T-cell (primary cell): ENCODE measurements at regions not wholly inside any gene's neighbourhood (a gene's known extent, or its start where the extent isn't known, plus 50 kb on each side); places are given as distances from the start of the nearest gene placed in this dataset.

Experiments used
- ATAC-seq, 4 experiments: fragments of 200-7000 bp in 3 of 4; fragments of 150-1000 bp in 1 of 4; cut with Tn5 transposase; replicated peaks in 1 of 4; 1 replicate in 3 of 4; 2 replicates in 1 of 4; pipeline ENCODE4 v1.10.0; 2021; ENCODE audit warnings: moderate library complexity in 3 of 4, mild to moderate bottlenecking in 2 of 4, moderate number of reproducible peaks in 1 of 4
- CTCF ChIA-PET, 2 donors: fragments of 300-600 bp; sonication (Branson Sonifier 250); formaldehyde crosslinking; loops; one replicate each; lab custom pipeline; 2022; ENCODE audit warnings: antibody characterized with exemption in 2 of 2; lab: Charles Lee
- POLR2A ChIA-PET, 2 donors: fragments of 300-600 bp; sonication (Branson Sonifier 250); formaldehyde crosslinking; loops; one replicate each; lab custom pipeline; 2022; ENCODE audit warnings: antibody characterized with exemption in 2 of 2; lab: Charles Lee
- DNase-seq, 35 experiments: peaks; one replicate each; pipeline versions ENCODE4 v3.0.0 to v3.0.0-alpha.2; 2013 to 2023
- H3K27ac ChIP-seq: one replicate; pipeline ENCODE4 v1.5.1; 2013; ENCODE audit warnings: low read length
- H3K27me3 ChIP-seq, 2 experiments: replicated peaks in 1 of 2; 1 replicate in 1 of 2; 2 replicates in 1 of 2; pipeline versions ENCODE4 v1.6.1 to v1.7.0; 2013; ENCODE audit warnings: low read length in 1 of 2, mixed read lengths in 1 of 2; ENCODE audit not compliant: control insufficient read depth in 2 of 2, insufficient read depth in 2 of 2; ENCODE audit errors: extremely low read depth in 1 of 2
- H3K36me3 ChIP-seq, 2 donors: 1 replicate in 1 of 2; 2 replicates in 1 of 2; pipeline versions ENCODE4 v1.6.1 to v1.7.0; 2013; ENCODE audit warnings: low read length in 1 of 2; ENCODE audit not compliant: control insufficient read depth in 2 of 2, insufficient read depth in 1 of 2; ENCODE audit errors: extremely low read depth in 1 of 2
- H3K4me1 ChIP-seq, 2 experiments: 1 replicate in 1 of 2; 2 replicates in 1 of 2; pipeline versions ENCODE4 v1.6.1 to v1.7.0; 2013; ENCODE audit warnings: low read length in 2 of 2, mixed read lengths in 1 of 2; ENCODE audit not compliant: insufficient read depth in 2 of 2, control insufficient read depth in 1 of 2; ENCODE audit errors: extremely low read depth in 1 of 2
- H3K4me3 ChIP-seq, 2 donors: 1 replicate in 1 of 2; 2 replicates in 1 of 2; pipeline versions ENCODE4 v1.5.1 to v1.7.0; 2013; ENCODE audit warnings: mild to moderate bottlenecking in 2 of 2, low read length in 1 of 2, moderate library complexity in 1 of 2; ENCODE audit not compliant: control insufficient read depth in 1 of 2; ENCODE audit errors: extremely low read depth in 1 of 2
- H3K9me3 ChIP-seq: 2 replicates; pipeline ENCODE4 v1.7.0; 2013
- H3K27ac Mint-ChIP-seq, 2 donors: one replicate each; pipeline ENCODE4 v1.8.0; 2020 to 2021; ENCODE audit warnings: mild to moderate bottlenecking in 2 of 2, mixed read lengths in 2 of 2
- H3K27me3 Mint-ChIP-seq, 2 donors: one replicate each; pipeline ENCODE4 v1.8.0; 2021 to 2022; ENCODE audit warnings: mixed read lengths in 2 of 2
- H3K36me3 Mint-ChIP-seq: one replicate; pipeline ENCODE4 v1.8.0; 2021; ENCODE audit warnings: mixed read lengths
- H3K4me1 Mint-ChIP-seq, 3 donors: one replicate each; pipeline ENCODE4 v1.8.0; 2020 to 2022; ENCODE audit warnings: mixed read lengths in 3 of 3, mild to moderate bottlenecking in 1 of 3
- H3K4me3 Mint-ChIP-seq, 3 donors: one replicate each; pipeline ENCODE4 v1.8.0; 2020 to 2022; ENCODE audit warnings: mild to moderate bottlenecking in 3 of 3, mixed read lengths in 3 of 3, moderate library complexity in 3 of 3
- H3K9me3 Mint-ChIP-seq, 3 donors: one replicate each; pipeline ENCODE4 v1.8.0; 2020 to 2022; ENCODE audit warnings: mixed read lengths in 3 of 3
- WGBS: methylation state at CpG from one replicate; pipeline ENCODE4 v1.1.5; 2013; ENCODE audit warnings: missing lambda C conversion rate; ENCODE audit not compliant: insufficient coverage; 5-methylcytosine and 5-hydroxymethylcytosine counted together

DNA sequence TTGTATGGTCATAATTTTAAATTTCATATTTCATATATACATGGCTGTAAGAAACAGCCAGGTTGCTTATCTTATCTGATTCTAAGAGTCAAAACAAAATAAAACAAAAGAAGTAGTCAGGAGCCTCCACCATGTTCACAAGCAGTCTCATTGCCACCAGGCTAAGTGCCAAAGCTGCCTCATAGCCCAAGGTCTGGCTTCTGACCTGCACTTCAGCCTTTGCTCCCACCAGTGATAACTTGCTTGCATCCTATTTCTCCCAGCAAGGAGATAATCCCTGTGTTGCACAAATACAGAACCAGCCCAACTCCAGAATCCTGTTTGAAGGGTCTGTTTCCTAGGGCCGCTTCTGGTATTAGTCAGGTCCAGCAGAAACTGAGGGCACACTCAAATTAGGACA lies 53.9 kb upstream of the TSKU start:
- H3K27me3 ChIP-seq: peaks cover 0 to 15% of the 10 kb centered on the region in 2 experiments
- Mint-ChIP-seq H3K9me3 (no peaks in the 10 kb centered on the region), H3K4me1 (no peaks in the 10 kb centered on the region), H3K27ac (no peak overlapping the region), H3K4me3 (no peak overlapping the region), H3K36me3 (no peaks in the 10 kb centered on the region), H3K27me3 (peaks cover 10 to 27% of the 10 kb centered on the region in 2 donors)
- H3K9me3 ChIP-seq: no peaks in the 10 kb centered on the region
- H3K27ac ChIP-seq: no peak overlapping the region
- H3K4me3 ChIP-seq: no peak overlapping the region
- H3K4me1 ChIP-seq: no peaks in the 10 kb centered on the region
- no peaks in the 10 kb centered on the region for H3K36me3 ChIP-seq
- no peak for DNase-seq
- no peak for ATAC-seq
- WGBS: 80% methylated on average over 1 of the region's 1 CpG
- POLR2A ChIA-PET: no interaction called here
- CTCF ChIA-PET: no interaction called here

DNA sequence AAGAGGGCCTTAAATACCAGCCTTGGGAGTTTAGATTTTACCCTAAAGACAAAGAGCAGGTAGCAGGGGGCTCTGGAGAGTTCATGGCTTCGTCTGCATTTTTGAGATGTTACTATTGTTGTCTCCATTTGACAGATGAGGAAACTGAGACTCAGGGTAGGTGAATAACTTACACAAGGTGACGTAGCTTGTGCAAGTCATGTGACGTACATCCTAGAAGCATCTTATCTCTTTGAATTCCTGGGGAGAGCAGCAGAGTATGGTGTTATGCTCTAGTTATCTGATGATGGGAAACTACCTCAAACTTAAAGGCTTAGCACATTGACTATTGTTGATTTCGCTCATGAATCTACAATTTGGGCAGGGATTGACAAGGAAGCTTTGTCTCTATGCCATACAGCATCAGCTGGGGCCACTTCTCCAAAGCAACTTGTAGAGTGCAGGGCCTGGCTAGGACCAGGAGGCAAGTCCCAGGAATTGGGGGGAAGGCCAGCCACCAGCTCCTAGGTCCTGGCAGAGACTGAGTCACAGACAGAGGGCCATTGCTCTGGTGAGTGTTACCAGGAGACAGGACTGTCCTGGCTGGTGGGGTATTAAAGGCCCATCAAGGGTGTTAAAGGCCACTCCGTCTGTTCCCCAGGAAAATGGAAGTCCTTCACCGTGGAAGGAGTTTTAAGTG lies 52.1 kb upstream of the TSKU start:
- Mint-ChIP-seq H3K4me3 (no peak overlapping the region), H3K9me3 (no peaks in the 10 kb centered on the region), H3K27me3 (peaks cover 7 to 12% of the 10 kb centered on the region in 2 donors), H3K27ac (no peak overlapping the region), H3K36me3 (no peaks in the 10 kb centered on the region), H3K4me1 (no peaks in the 10 kb centered on the region)
- DNase-seq: no peak
- ChIA-PET CTCF (no interaction called here), POLR2A (no interaction called here)
- no peak overlapping the region for H3K4me3 ChIP-seq
- no peak for ATAC-seq
- 74% methylated on average over 3 of the region's 6 CpGs for WGBS
- no peaks in the 10 kb centered on the region for H3K9me3 ChIP-seq
- no peaks in the 10 kb centered on the region for H3K36me3 ChIP-seq
- no peak overlapping the region for H3K27ac ChIP-seq
- H3K4me1 ChIP-seq: no peaks in the 10 kb centered on the region
- H3K27me3 ChIP-seq: peaks cover 0 to 24% of the 10 kb centered on the region in 2 experiments

DNA sequence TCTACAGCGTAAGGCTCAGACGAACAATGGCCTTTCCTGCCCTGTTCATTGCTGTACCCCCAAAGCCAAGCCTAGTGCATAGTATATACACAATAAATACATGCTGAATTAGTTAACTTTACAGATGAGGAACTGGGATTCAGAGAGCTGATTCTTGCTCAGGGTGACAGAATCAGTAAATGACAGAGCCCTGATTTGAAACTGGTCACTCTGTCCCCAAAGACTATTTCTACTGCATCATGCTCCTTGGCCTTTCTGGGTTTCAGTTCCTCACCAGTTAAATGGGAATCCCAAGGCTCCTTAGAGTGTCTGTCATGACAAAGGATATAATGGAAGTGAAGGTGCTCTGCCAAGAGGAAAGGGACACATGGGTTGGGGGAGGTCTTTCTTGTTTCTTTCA lies 50.5 kb upstream of the TSKU start:
- Histone ChIP-seq H3K36me3 (no peaks in the 10 kb centered on the region), H3K27ac (no peak overlapping the region), H3K4me1 (no peaks in the 10 kb centered on the region), H3K9me3 (no peaks in the 10 kb centered on the region), H3K27me3 (peaks cover 0 to 27% of the 10 kb centered on the region in 2 experiments), H3K4me3 (no peak overlapping the region)
- H3K27ac Mint-ChIP-seq: no peak overlapping the region
- no peaks in the 10 kb centered on the region for H3K36me3 Mint-ChIP-seq
- peaks cover 0 to 3% of the 10 kb centered on the region in 2 donors for H3K27me3 Mint-ChIP-seq
- H3K4me1 Mint-ChIP-seq: no peaks in the 10 kb centered on the region
- CTCF ChIA-PET: no interaction called here
- DNase-seq (no peak), ATAC-seq (no peak)
- WGBS: no CpG with 5 or more reads among the region's 2 CpGs
- no peaks in the 10 kb centered on the region for H3K9me3 Mint-ChIP-seq
- H3K4me3 Mint-ChIP-seq: no peak overlapping the region
- POLR2A ChIA-PET: no interaction called here
